A549 (cell line): ENCODE measurements at regions not wholly inside any gene's neighbourhood (a gene's known extent, or its start where the extent isn't known, plus 50 kb on each side); places are given as distances from the start of the nearest gene placed in this dataset.

Experiments
- ATAC-seq, 2 experiments: fragments of 200-7000 bp in 1 of 2; fragments of >200 bp in 1 of 2; cut with Nextera tagmentation in 1 of 2; cut with Tn5 transposase in 1 of 2; 3 replicates each; pipeline versions ENCODE4 v1.8.0 to v1.9.1; 2018 to 2020; ENCODE audit warnings: mild to moderate bottlenecking in 1 of 2, moderate library complexity in 1 of 2
- CTCF ChIA-PET: fragments of 300-600 bp; sonication (Branson Sonifier 250); formaldehyde crosslinking; extraction: SDS; loops from one replicate; lab custom pipeline; 2021; ENCODE audit warnings: antibody characterized with exemption, inconsistent platforms; lab: Yijun Ruan, JAX
- POLR2A ChIA-PET: fragments of 350-600 bp; formaldehyde crosslinking; extraction: SDS; loops from one replicate; lab custom pipeline; 2021; ENCODE audit warnings: antibody characterized with exemption, inconsistent platforms; lab: Yijun Ruan, JAX
- DNase-seq, 2 experiments: peaks; one replicate each; pipeline versions ENCODE4 v3.0.0 to v3.0.0-alpha.2; 2011 to 2016; ENCODE audit warnings: low read depth in 1 of 2, low spot score in 1 of 2
- FAIRE-seq: peaks from 2 replicates; lab custom pipeline; 2011; peaks lifted over from hg19 to GRCh38; lab: Jason Lieb, UNC
- H3K27ac ChIP-seq, 2 experiments: fragments of >200 bp; sonication (Bioruptor Twin); formaldehyde crosslinking; 3 replicates each; pipeline ENCODE4 v1.5.1; 2016 to 2017
- H3K4me1 ChIP-seq: fragments of >200 bp; sonication (Bioruptor Twin); formaldehyde crosslinking; 3 replicates; pipeline ENCODE4 v1.6.1; 2016
- H3K4me2 ChIP-seq: fragments of >200 bp; sonication (Bioruptor Twin); formaldehyde crosslinking; 3 replicates; pipeline ENCODE4 v1.6.1; 2016
- H3K4me3 ChIP-seq: fragments of >200 bp; sonication (Bioruptor Twin); formaldehyde crosslinking; 3 replicates; pipeline ENCODE4 v1.5.1; 2016
- H3K9me3 ChIP-seq: fragments of >200 bp; sonication (Bioruptor Twin); formaldehyde crosslinking; 3 replicates; pipeline ENCODE4 v1.6.1; 2016
- ATOH8 ChIP-seq: fragments of 250-450 bp; sonication (Bioruptor Pico); IDR thresholded peaks from 2 replicates; pipeline ENCODE4 v1.5.0; 2020; ENCODE audit warnings: low read depth, mild to moderate bottlenecking, moderate library complexity
- EHF ChIP-seq: fragments of 250-450 bp; sonication (Bioruptor Pico); IDR thresholded peaks from 2 replicates; pipeline ENCODE4 v1.5.0; 2020; ENCODE audit warnings: mild to moderate bottlenecking
- ESRRA ChIP-seq: fragments of 150-350 bp; IDR thresholded peaks from 2 replicates; pipeline ENCODE4 v1.6.1; 2014; ENCODE audit warnings: mild to moderate bottlenecking, low read length, borderline replicate concordance
- FOSB ChIP-seq: fragments of 250-450 bp; sonication (Bioruptor Pico); IDR thresholded peaks from 2 replicates; pipeline ENCODE4 v1.5.0; 2020; ENCODE audit warnings: mild to moderate bottlenecking, moderate library complexity
- FOSL2 ChIP-seq, 2 experiments: fragments of 450-650 bp in 1 of 2; fragments of >200 bp in 1 of 2; sonication (Bioruptor Twin) in 1 of 2; formaldehyde crosslinking; IDR thresholded peaks; 2 replicates each; pipeline versions ENCODE4 v1.5.0 to v1.6.1; 2016 to 2020; ENCODE audit warnings: mild to moderate bottlenecking in 1 of 2, moderate library complexity in 1 of 2
- FOXS1 ChIP-seq: fragments of 250-450 bp; sonication (Bioruptor Pico); IDR thresholded peaks from 2 replicates; pipeline ENCODE4 v1.5.0; 2020; ENCODE audit warnings: mild to moderate bottlenecking, moderate library complexity
- GATA3 ChIP-seq: IDR thresholded peaks from 2 replicates; pipeline ENCODE4 v1.6.1; 2012; ENCODE audit warnings: borderline replicate concordance
- HDAC2 ChIP-seq: fragments of 200-600 bp; sonication (generic); IDR thresholded peaks from 2 replicates; pipeline ENCODE4 v1.6.1; 2016
- HOXB13 ChIP-seq: fragments of 250-450 bp; sonication (Bioruptor Pico); IDR thresholded peaks from 2 replicates; pipeline ENCODE4 v1.5.0; 2020; ENCODE audit warnings: low read depth, mild to moderate bottlenecking, moderate library complexity
- HOXB5 ChIP-seq: fragments of 250-450 bp; sonication (Bioruptor Pico); IDR thresholded peaks from 2 replicates; pipeline ENCODE4 v1.5.0; 2020; ENCODE audit warnings: mild to moderate bottlenecking, moderate library complexity
- JUN ChIP-seq, 2 experiments: fragments of >200 bp; sonication (Bioruptor Twin); formaldehyde crosslinking; IDR thresholded peaks; 2 replicates in 1 of 2; 3 replicates in 1 of 2; pipeline ENCODE4 v1.6.1; 2016 to 2017
- KDM5A ChIP-seq: fragments of 200-600 bp; sonication (generic); IDR thresholded peaks from 2 replicates; pipeline ENCODE4 v1.6.1; 2016; ENCODE audit warnings: antibody characterized with exemption, mild to moderate bottlenecking
- MAX ChIP-seq: IDR thresholded peaks from 2 replicates; pipeline ENCODE4 v1.6.1; 2012
- MAZ ChIP-seq: fragments of 150-350 bp; IDR thresholded peaks from 2 replicates; pipeline ENCODE4 v1.6.1; 2014; ENCODE audit warnings: antibody characterized with exemption, low read depth, low read length, borderline replicate concordance
- NFE2L2 ChIP-seq: fragments of 150-350 bp; conservative IDR thresholded peaks from 2 replicates; pipeline ENCODE4 v1.6.1; 2014; ENCODE audit warnings: low read length
- NR3C1 ChIP-seq: fragments of >200 bp; sonication (Bioruptor Twin); formaldehyde crosslinking; IDR thresholded peaks from 3 replicates; pipeline ENCODE4 v1.6.1; 2017
- PBX3 ChIP-seq: IDR thresholded peaks from 2 replicates; pipeline ENCODE4 v1.6.1; 2012
- RAD21 ChIP-seq, 2 experiments: fragments of >200 bp in 1 of 2; sonication (Bioruptor Twin) in 1 of 2; formaldehyde crosslinking in 1 of 2; IDR thresholded peaks in 1 of 2; conservative IDR thresholded peaks in 1 of 2; 2 replicates in 1 of 2; 3 replicates in 1 of 2; pipeline ENCODE4 v1.6.1; 2012 to 2018; ENCODE audit warnings: inconsistent platforms in 1 of 2
- RARB ChIP-seq: fragments of 250-450 bp; sonication (Bioruptor Pico); IDR thresholded peaks from 2 replicates; pipeline ENCODE4 v1.8.0; 2021; ENCODE audit warnings: mild to moderate bottlenecking, moderate library complexity
- ZC3H11A ChIP-seq: fragments of 450-650 bp; IDR thresholded peaks from 2 replicates; pipeline ENCODE4 v1.6.1; 2014; ENCODE audit warnings: antibody characterized with exemption, mild to moderate bottlenecking
- ZFP36 ChIP-seq: fragments of 450-650 bp; IDR thresholded peaks from 2 replicates; pipeline ENCODE4 v1.6.1; 2014; ENCODE audit warnings: borderline replicate concordance; ENCODE audit not compliant: partially characterized antibody
- WGBS: methylation state at CpG from one replicate; pipeline ENCODE4 v1.1.6; 2017; ENCODE audit errors: missing lambda C conversion rate; 5-methylcytosine and 5-hydroxymethylcytosine counted together
- TF ChIP-seq, protein P1 (sequence below): IDR thresholded peaks from 2 replicates; pipeline ENCODE4 v1.6.1; 2012; ENCODE audit warnings: low read depth, borderline replicate concordance

GRCh38 chr5:81851481-81852178 is 100.7 kb upstream of the SSBP2 start (continued):
- TF ChIP-seq, protein P1, sequence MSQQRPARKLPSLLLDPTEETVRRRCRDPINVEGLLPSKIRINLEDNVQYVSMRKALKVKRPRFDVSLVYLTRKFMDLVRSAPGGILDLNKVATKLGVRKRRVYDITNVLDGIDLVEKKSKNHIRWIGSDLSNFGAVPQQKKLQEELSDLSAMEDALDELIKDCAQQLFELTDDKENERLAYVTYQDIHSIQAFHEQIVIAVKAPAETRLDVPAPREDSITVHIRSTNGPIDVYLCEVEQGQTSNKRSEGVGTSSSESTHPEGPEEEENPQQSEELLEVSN: peak; percentile 73
- TF ChIP-seq HOXB13 (CRISPR knock-in tag): 0 out of 2 replicates have a peak, but pooled peaks have one; percentile 28
- TF ChIP-seq KDM5A: peak; percentile 70
- TF ChIP-seq ATOH8 (CRISPR knock-in tag): 0 out of 2 replicates have a peak, but pooled peaks have one; percentile 49
- TF ChIP-seq MAZ: no peak
- TF ChIP-seq RAD21 (conservative IDR thresholded peaks at IDR 0.05 in 1 of 2, IDR thresholded peaks at IDR 0.05 in 1 of 2): peak; percentile 49 to 76
- 0 out of 2 replicates have a peak, but pooled peaks have one; percentile 31 for TF ChIP-seq HOXB5
- TF ChIP-seq FOSB (CRISPR knock-in tag): no peak
- TF ChIP-seq JUN (IDR thresholded peaks at IDR 0.05): peak in 1 of 2 experiments; percentile 85; a peak in 3 of 5 replicates
- TF ChIP-seq HDAC2: no peak
- peak; percentile 88 for TF ChIP-seq MAX
- no peak for TF ChIP-seq NR3C1
- no peak for TF ChIP-seq FOSL2 (IDR thresholded peaks at IDR 0.05)
- peak; percentile 40 for TF ChIP-seq FOSL2 (CRISPR knock-in tag; IDR thresholded peaks at IDR 0.05)
- 0 out of 2 replicates have a peak, but pooled peaks have one; percentile 37 for TF ChIP-seq GATA3

GRCh38 chr5:81850501-81851357 is 99.8 kb upstream of the SSBP2 start:
- no peaks in the 10 kb centered on the region for H3K9me3 ChIP-seq
- ChIA-PET POLR2A (interaction anchor here (0.6 to 4.2 kb wide), 6 partner anchors 61 to 314 kb away, joined by 3 to 197 read pairs (median 20); partner anchors contain the start of genes ATG10 and SSBP2), CTCF (interaction anchor here (0.8 to 5.8 kb wide), 5 partner anchors 13 to 425 kb away, joined by 4 to 32 read pairs (median 20); partner anchors contain the start of gene SSBP2)
- peak overlapping the region; percentile 44; the same call in 2 of the 3 replicates for H3K4me3 ChIP-seq
- peak overlapping the region; percentile 92 to 95 for H3K27ac ChIP-seq
- DNase-seq: no peak
- FAIRE-seq: no peak
- 82% methylated on average over 6 of the region's 6 CpGs for WGBS
- peak in 1 of 2 experiments; percentile 9; a peak in 2 of 6 replicates for ATAC-seq
- TF ChIP-seq FOXS1 (CRISPR knock-in tag) (no peak), MAZ (no peak), ESRRA (no peak), ZFP36 (no peak), NFE2L2 (no peak), PBX3 (no peak), NR3C1 (no peak), RAD21 (conservative IDR thresholded peaks at IDR 0.05 in 1 of 2, IDR thresholded peaks at IDR 0.05 in 1 of 2) (no peak), EHF (no peak), RARB (CRISPR knock-in tag) (no peak), ZC3H11A (no peak), HDAC2 (no peak)
- H3K4me1 ChIP-seq: peaks cover 49% of the 10 kb centered on the region
- H3K4me2 ChIP-seq: peak overlapping the region; percentile 91
